ENCODE measurements at regions not wholly inside any gene's neighbourhood (a gene's known extent, or its start where the extent isn't known, plus 50 kb on each side); places are given as distances from the start of the nearest gene placed in this dataset.

GRCh38 chr6:151723152-151723551 is 84.3 kb upstream of the ESR1 start:
- H3F3A ChIP-seq (ENCODE audit: insufficient read depth, low read length) = no peaks in the 10 kb centered on the region
- H3K9me3 ChIP-seq (ENCODE audit: low read length) = no peaks in the 10 kb centered on the region
- no peak overlapping the region for H3K4me2 ChIP-seq (ENCODE audit: low read length)
- no peak overlapping the region for H3K9ac ChIP-seq (ENCODE audit: low read length)
- no peaks in the 10 kb centered on the region for H4K20me1 ChIP-seq (ENCODE audit: insufficient read depth, low read length)
- no peak overlapping the region for H3K27ac ChIP-seq (ENCODE audit: low read depth, low read length, poor library complexity, severe bottlenecking)
- no peak overlapping the region for H2AFZ ChIP-seq (ENCODE audit: low read length)
- TF ChIP-seq CTCF (IDR thresholded peaks at IDR 0.05; ENCODE audit: low read length) (no peak), EZH2 (IDR thresholded peaks at IDR 0.05; ENCODE audit: borderline replicate concordance, low read length) (no peak)
- H3K9me2 ChIP-seq (ENCODE audit: low read depth, low read length) = no peaks in the 10 kb centered on the region
- H3K27me3 ChIP-seq (ENCODE audit: insufficient read depth, low read length) = no peaks in the 10 kb centered on the region
- no peaks in the 10 kb centered on the region for H3K79me2 ChIP-seq (ENCODE audit: insufficient read depth, low read length)
- H3K4me3 ChIP-seq (ENCODE audit: low read depth, low read length, poor library complexity, severe bottlenecking) = no peak overlapping the region
- no peaks in the 10 kb centered on the region for H3K4me1 ChIP-seq (ENCODE audit: insufficient read depth, low read length, severe bottlenecking)
- no peaks in the 10 kb centered on the region for H3K36me3 ChIP-seq (ENCODE audit: insufficient read depth, low read length)

DNA sequence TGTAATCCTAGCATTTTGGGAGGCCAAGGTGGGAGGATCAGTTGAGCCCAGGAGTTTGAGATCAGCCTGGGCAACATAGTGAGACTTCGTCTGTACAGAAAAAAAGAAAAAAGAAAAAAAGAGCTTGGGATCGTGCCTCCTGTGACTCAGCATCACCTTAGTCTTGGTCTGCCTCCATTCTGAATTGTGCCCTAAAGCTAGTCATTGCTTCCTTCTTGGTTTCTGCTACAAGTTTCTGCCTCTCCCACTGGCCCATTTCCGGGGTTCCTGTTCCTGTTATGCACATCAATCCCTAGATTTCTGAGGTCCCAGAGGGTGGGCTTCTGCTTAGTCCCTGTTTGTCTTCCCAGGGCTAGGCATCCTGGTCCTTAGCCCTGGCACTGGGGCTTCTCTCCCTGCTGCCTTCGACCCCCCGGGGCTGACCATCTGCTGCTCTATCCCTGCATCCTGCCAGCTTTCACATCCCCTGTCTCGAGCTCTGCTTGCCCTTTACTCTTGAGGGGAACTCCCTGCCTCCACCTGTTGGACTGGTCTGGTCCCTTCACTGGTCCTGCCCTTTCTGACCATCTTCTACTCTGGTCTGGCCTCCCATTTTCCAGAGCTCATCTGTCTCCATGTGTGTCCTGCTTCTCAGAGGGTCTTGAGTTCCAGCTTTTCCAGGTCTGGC is 77.5 kb upstream of the ESR1 start:
- H4K20me1 ChIP-seq (ENCODE audit: insufficient read depth, low read length) = no peaks in the 10 kb centered on the region
- no peaks in the 10 kb centered on the region for H3K36me3 ChIP-seq (ENCODE audit: insufficient read depth, low read length)
- H3K79me2 ChIP-seq (ENCODE audit: insufficient read depth, low read length) = no peaks in the 10 kb centered on the region
- no peaks in the 10 kb centered on the region for H3K4me1 ChIP-seq (ENCODE audit: insufficient read depth, low read length, severe bottlenecking)
- no peaks in the 10 kb centered on the region for H3K9me2 ChIP-seq (ENCODE audit: low read depth, low read length)
- no peaks in the 10 kb centered on the region for H3F3A ChIP-seq (ENCODE audit: insufficient read depth, low read length)
- no peak overlapping the region for H3K9ac ChIP-seq (ENCODE audit: low read length)
- no peaks in the 10 kb centered on the region for H3K27me3 ChIP-seq (ENCODE audit: insufficient read depth, low read length)
- TF ChIP-seq CTCF (IDR thresholded peaks at IDR 0.05; ENCODE audit: low read length) = no peak
- H2AFZ ChIP-seq (ENCODE audit: low read length) = no peak overlapping the region
- H3K27ac ChIP-seq (ENCODE audit: low read depth, low read length, poor library complexity, severe bottlenecking) = no peak overlapping the region
- no peak overlapping the region for H3K4me3 ChIP-seq (ENCODE audit: low read depth, low read length, poor library complexity, severe bottlenecking)
- H3K9me3 ChIP-seq (ENCODE audit: low read length) = no peaks in the 10 kb centered on the region
- H3K4me2 ChIP-seq (ENCODE audit: low read length) = no peak overlapping the region

DNA sequence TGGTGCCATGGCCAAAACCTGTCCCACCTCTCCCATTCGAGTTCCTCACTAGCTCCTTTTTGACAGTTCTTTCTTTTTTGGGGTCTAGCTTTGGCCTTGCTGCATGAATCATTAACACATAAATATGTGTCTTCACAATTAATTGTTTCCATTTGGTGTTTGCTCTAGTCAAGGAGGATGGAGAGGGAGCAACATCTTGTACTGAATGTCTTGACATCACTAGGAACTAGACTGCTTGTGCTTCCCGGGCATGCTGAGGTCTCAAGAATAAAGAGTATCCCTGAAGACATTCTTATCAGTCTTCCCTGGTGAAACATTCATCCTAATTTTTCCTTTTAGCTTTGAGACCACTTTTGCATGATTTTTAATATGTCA is 77.0 kb upstream of the ESR1 start:
- TF ChIP-seq CTCF (IDR thresholded peaks at IDR 0.05; ENCODE audit: low read length) = no peak
- no peak for TF ChIP-seq EZH2 (IDR thresholded peaks at IDR 0.05; ENCODE audit: borderline replicate concordance, low read length)
- H3K27ac ChIP-seq (ENCODE audit: low read depth, low read length, poor library complexity, severe bottlenecking) = no peak overlapping the region
- H3K9me2 ChIP-seq (ENCODE audit: low read depth, low read length) = no peaks in the 10 kb centered on the region
- H3K79me2 ChIP-seq (ENCODE audit: insufficient read depth, low read length) = no peaks in the 10 kb centered on the region
- H3F3A ChIP-seq (ENCODE audit: insufficient read depth, low read length) = no peaks in the 10 kb centered on the region
- no peak overlapping the region for H3K4me2 ChIP-seq (ENCODE audit: low read length)
- H3K4me1 ChIP-seq (ENCODE audit: insufficient read depth, low read length, severe bottlenecking) = no peaks in the 10 kb centered on the region
- no peaks in the 10 kb centered on the region for H3K9me3 ChIP-seq (ENCODE audit: low read length)
- no peaks in the 10 kb centered on the region for H4K20me1 ChIP-seq (ENCODE audit: insufficient read depth, low read length)
- H3K9ac ChIP-seq (ENCODE audit: low read length) = no peak overlapping the region
- H2AFZ ChIP-seq (ENCODE audit: low read length) = no peak overlapping the region
- H3K27me3 ChIP-seq (ENCODE audit: insufficient read depth, low read length) = no peaks in the 10 kb centered on the region
- H3K4me3 ChIP-seq (ENCODE audit: low read depth, low read length, poor library complexity, severe bottlenecking) = no peak overlapping the region
- H3K36me3 ChIP-seq (ENCODE audit: insufficient read depth, low read length) = no peaks in the 10 kb centered on the region

All from OCI-LY1 (cell line).